22Rv1 (cell line): ENCODE measurements at regions not wholly inside any gene's neighbourhood (a gene's known extent, or its start where the extent isn't known, plus 50 kb on each side); places are given as distances from the start of the nearest gene placed in this dataset.

ENCODE experiments used
- CTCF ChIP-seq: fragments of 450-650 bp; IDR thresholded peaks from 2 replicates; pipeline ENCODE4 v1.5.1; 2017; ENCODE audit warnings: mild to moderate bottlenecking
- ZFX ChIP-seq: fragments of 450-650 bp; IDR thresholded peaks from 2 replicates; pipeline ENCODE4 v1.6.1; 2017; ENCODE audit warnings: antibody characterized with exemption, borderline replicate concordance

- TF ChIP-seq CTCF (no peak), ZFX (no peak)
Measured at GRCh38 chr1:184241446-184241845, 145.4 kb upstream of the C1orf21 start.
